Epithelial cell of esophagus (primary cell): ENCODE measurements at regions not wholly inside any gene's neighbourhood (a gene's known extent, or its start where the extent isn't known, plus 50 kb on each side); places are given as distances from the start of the nearest gene placed in this dataset.
"Not testable (repeated sequence)": the region's sequence is repeated elsewhere in the genome, so short reads cannot be mapped to it uniquely, and the experiment has no call there.

Source experiments
- DNase-seq: peaks from one replicate; pipeline ENCODE4 v3.0.0; 2010; ENCODE audit warnings: low read depth
- H3K4me3 ChIP-seq: 2 replicates; pipeline ENCODE4 v1.5.1; 2011; ENCODE audit warnings: mild to moderate bottlenecking, low read length, control low read depth
- TF ChIP-seq, protein P1 (sequence below): IDR thresholded peaks from 2 replicates; pipeline ENCODE4 v1.5.1; 2011; ENCODE audit warnings: low read depth, mild to moderate bottlenecking, low read length, control low read depth, inconsistent platforms; ENCODE audit not compliant: insufficient read depth; ENCODE audit errors: missing control alignments

DNA sequence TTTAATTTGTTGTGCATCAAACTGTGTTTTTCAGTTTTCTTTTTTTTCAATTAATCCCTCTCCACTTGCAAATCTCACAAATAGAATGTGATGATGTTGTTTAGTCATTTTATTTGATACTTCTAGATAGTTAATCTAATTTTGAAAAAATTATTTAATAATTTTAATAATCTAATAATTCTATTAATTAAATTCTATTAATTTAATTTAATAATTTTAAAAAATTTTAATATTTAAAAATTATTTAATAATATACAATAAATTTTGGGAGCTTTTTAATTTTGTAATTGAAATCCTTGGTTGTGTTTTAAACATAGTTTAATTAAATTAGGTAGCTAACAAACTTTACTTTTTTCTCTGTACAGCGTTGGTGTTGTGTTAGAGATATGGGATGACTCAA, 393.8 kb downstream of the OLFM4 start:
- H3K4me3 ChIP-seq = no peak overlapping the region
- no peak for DNase-seq
- TF ChIP-seq, protein P1, sequence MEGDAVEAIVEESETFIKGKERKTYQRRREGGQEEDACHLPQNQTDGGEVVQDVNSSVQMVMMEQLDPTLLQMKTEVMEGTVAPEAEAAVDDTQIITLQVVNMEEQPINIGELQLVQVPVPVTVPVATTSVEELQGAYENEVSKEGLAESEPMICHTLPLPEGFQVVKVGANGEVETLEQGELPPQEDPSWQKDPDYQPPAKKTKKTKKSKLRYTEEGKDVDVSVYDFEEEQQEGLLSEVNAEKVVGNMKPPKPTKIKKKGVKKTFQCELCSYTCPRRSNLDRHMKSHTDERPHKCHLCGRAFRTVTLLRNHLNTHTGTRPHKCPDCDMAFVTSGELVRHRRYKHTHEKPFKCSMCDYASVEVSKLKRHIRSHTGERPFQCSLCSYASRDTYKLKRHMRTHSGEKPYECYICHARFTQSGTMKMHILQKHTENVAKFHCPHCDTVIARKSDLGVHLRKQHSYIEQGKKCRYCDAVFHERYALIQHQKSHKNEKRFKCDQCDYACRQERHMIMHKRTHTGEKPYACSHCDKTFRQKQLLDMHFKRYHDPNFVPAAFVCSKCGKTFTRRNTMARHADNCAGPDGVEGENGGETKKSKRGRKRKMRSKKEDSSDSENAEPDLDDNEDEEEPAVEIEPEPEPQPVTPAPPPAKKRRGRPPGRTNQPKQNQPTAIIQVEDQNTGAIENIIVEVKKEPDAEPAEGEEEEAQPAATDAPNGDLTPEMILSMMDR = no peak

- TF ChIP-seq, protein P1 = no peak
- H3K4me3 ChIP-seq = no peak overlapping the region
- DNase-seq = no peak
Observed at GRCh38 chr13:53436396-53436795, 407.8 kb downstream of the OLFM4 start.

GRCh38 chr13:53439439-53440225, 411.0 kb downstream of the OLFM4 start:
- TF ChIP-seq, protein P1 = no peak
- H3K4me3 ChIP-seq = no peak overlapping the region
- no peak for DNase-seq

DNA sequence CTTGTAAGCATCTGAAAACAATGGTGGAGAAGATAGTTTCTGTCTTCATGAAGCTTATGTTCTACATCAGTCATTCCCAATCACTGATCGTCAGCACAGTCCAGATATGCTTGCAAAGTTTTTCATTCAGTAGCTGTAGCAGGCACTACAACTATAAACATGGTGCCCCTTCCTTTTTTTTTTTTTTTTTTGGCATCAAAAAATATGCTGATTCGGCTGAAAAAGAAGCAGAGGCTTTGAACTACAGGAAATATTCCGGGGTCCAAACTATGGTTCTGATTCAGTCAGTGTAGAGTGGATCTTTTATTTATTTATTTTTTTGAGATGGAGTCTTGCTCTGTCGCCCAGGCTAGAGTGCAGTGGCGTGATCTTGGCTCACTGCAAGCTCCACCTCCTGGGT, 414.4 kb downstream of the OLFM4 start:
- TF ChIP-seq, protein P1 = no peak
- DNase-seq = no peak
- H3K4me3 ChIP-seq = no peak overlapping the region

DNA sequence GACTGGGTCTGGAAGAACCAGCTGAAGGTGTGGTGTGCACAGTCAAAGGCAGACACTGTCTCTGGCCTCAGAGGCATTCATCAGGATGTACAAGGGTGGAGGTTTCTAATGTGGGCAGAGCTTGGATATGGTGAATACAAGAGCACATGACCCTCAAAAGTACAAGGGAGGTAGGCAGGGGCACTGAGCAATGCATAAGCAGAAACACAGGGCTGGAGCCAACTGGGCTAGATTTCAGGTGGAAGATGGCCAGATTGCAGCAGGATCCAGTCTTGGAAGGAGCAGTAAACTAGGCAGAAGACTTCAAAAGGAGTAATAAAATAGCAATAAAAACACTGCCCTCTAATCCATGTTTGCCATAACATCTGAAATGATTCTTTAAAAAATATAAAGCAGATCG, 417.1 kb downstream of the OLFM4 start:
- DNase-seq = no peak
- H3K4me3 ChIP-seq = no peak overlapping the region
- TF ChIP-seq, protein P1 = no peak

GRCh38 chr13:53447456-53447855, 418.8 kb downstream of the OLFM4 start:
- TF ChIP-seq, protein P1 = no peak
- DNase-seq = no peak
- no peak overlapping the region for H3K4me3 ChIP-seq

DNA sequence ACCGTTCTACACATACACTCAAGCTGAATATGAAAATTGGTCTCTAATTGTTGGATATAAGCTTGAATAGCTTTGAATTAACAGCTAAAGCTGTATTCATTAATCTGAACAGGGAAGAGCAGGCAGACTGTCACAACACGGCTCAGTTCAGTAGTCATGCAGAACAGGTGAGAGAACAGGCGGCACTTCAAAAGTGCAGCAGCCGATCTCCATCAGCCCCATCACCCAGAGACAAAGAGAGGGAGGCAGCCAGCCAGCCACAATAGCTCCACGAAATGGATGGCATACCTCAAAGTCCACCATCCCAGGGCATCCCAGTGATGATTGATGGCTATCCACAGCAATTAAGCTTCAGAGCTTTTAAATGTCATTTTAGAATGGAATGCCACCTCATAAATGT, 419.2 kb downstream of the OLFM4 start:
- no peak for DNase-seq

GRCh38 chr13:53452263-53452808, 423.7 kb downstream of the OLFM4 start:
- not testable (repeated sequence) for H3K4me3 ChIP-seq

More for the DNA sequence above, 419.2 kb downstream of the OLFM4 start:
- no peak overlapping the region for H3K4me3 ChIP-seq
- TF ChIP-seq, protein P1 = no peak

More at GRCh38 chr13:53452263-53452808, 423.7 kb downstream of the OLFM4 start:
- not testable (repeated sequence) for DNase-seq
